ENCODE measurements at regions not wholly inside any gene's neighbourhood (a gene's known extent, or its start where the extent isn't known, plus 50 kb on each side); places are given as distances from the start of the nearest gene placed in this dataset.

- TF ChIP-seq GABPA (IDR thresholded peaks at IDR 0.05; ENCODE audit: low read depth) (no peak), CTCF (IDR thresholded peaks at IDR 0.05; ENCODE audit: insufficient read depth, low read length) (no peak), SPI1 (IDR thresholded peaks at IDR 0.05; ENCODE audit: borderline replicate concordance, low read depth) (no peak), REST (IDR thresholded peaks at IDR 0.05; ENCODE audit: insufficient replicate concordance, low read depth) (no peak), POLR2AphosphoS5 (IDR thresholded peaks at IDR 0.05; ENCODE audit: low read depth) (no peak)
- DNase-seq (ENCODE audit: low read depth in 1 of 2, low spot score in 1 of 2) = no peak
- Histone ChIP-seq H3K4me3 (replicated peaks; ENCODE audit: insufficient read depth, low read length) (no peak overlapping the region), H3K27ac (replicated peaks) (no peak overlapping the region), H3K27me3 (ENCODE audit: insufficient read depth, poor library complexity, severe bottlenecking) (no peaks in the 10 kb centered on the region)
Observed at GRCh38 chr16:51540259-51540658, 389.2 kb upstream of the SALL1 start.

GRCh38 chr16:51538707-51539498 lies 387.8 kb upstream of the SALL1 start:
- Histone ChIP-seq H3K27ac (replicated peaks) (no peak overlapping the region), H3K27me3 (ENCODE audit: insufficient read depth, poor library complexity, severe bottlenecking) (no peaks in the 10 kb centered on the region), H3K4me3 (replicated peaks; ENCODE audit: insufficient read depth, low read length) (no peak overlapping the region)
- TF ChIP-seq REST (IDR thresholded peaks at IDR 0.05; ENCODE audit: insufficient replicate concordance, low read depth) = no peak
- TF ChIP-seq POLR2AphosphoS5 (IDR thresholded peaks at IDR 0.05; ENCODE audit: low read depth) = no peak
- no peak for TF ChIP-seq SPI1 (IDR thresholded peaks at IDR 0.05; ENCODE audit: borderline replicate concordance, low read depth)
- TF ChIP-seq GABPA (IDR thresholded peaks at IDR 0.05; ENCODE audit: low read depth) = no peak
- TF ChIP-seq CTCF (IDR thresholded peaks at IDR 0.05; ENCODE audit: insufficient read depth, low read length) = no peak
- no peak for DNase-seq (ENCODE audit: low read depth in 1 of 2, low spot score in 1 of 2)

- no peak overlapping the region for H3K27ac ChIP-seq (replicated peaks)
- TF ChIP-seq POLR2AphosphoS5 (IDR thresholded peaks at IDR 0.05; ENCODE audit: low read depth) (no peak), GABPA (IDR thresholded peaks at IDR 0.05; ENCODE audit: low read depth) (no peak), REST (IDR thresholded peaks at IDR 0.05; ENCODE audit: insufficient replicate concordance, low read depth) (no peak), SPI1 (IDR thresholded peaks at IDR 0.05; ENCODE audit: borderline replicate concordance, low read depth) (no peak), CTCF (IDR thresholded peaks at IDR 0.05; ENCODE audit: insufficient read depth, low read length) (no peak)
- no peaks in the 10 kb centered on the region for H3K27me3 ChIP-seq (ENCODE audit: insufficient read depth, poor library complexity, severe bottlenecking)
- DNase-seq (ENCODE audit: low read depth in 1 of 2, low spot score in 1 of 2) = no peak
- no peak overlapping the region for H3K4me3 ChIP-seq (replicated peaks; ENCODE audit: insufficient read depth, low read length)
Observed at GRCh38 chr16:51535591-51535990, 384.5 kb upstream of the SALL1 start.

Measured in HL-60 (cell line).